Brain microvascular endothelial cell (primary cell): ENCODE measurements at regions not wholly inside any gene's neighbourhood (a gene's known extent, or its start where the extent isn't known, plus 50 kb on each side); places are given as distances from the start of the nearest gene placed in this dataset.

ENCODE experiments used
- DNase-seq: peaks from one replicate; pipeline ENCODE4 v3.0.0-alpha.2; 2020
- H3K27ac ChIP-seq: fragments of 250-450 bp; sonication (Bioruptor Pico); 2 replicates; pipeline ENCODE4 v1.5.1; 2020; ENCODE audit warnings: mild to moderate bottlenecking, moderate library complexity
- H3K27me3 ChIP-seq: fragments of 250-450 bp; sonication (Bioruptor Pico); replicated peaks from 2 replicates; pipeline ENCODE4 v1.5.1; 2020; ENCODE audit warnings: mild to moderate bottlenecking
- H3K36me3 ChIP-seq: fragments of 250-450 bp; sonication (Bioruptor Pico); replicated peaks from 2 replicates; pipeline ENCODE4 v1.5.1; 2020; ENCODE audit warnings: mild to moderate bottlenecking
- H3K4me3 ChIP-seq: 2 replicates; pipeline ENCODE4 v1.5.1; 2011; ENCODE audit warnings: low read depth, mild to moderate bottlenecking, control low read depth, low read length, moderate library complexity
- in situ Hi-C: cut with HindIII; loops from 2 replicates; pipeline ENCODE4 v1.10.0; 2017; ENCODE audit warnings: low sequenced_read_pairs, low pct_ligation_motif_present
- TF ChIP-seq, protein P1 (sequence below): IDR thresholded peaks from 2 replicates; pipeline ENCODE4 v1.5.1; 2011; ENCODE audit warnings: low read depth, mild to moderate bottlenecking, moderate library complexity, low read length, control low read depth, inconsistent platforms; ENCODE audit errors: missing control alignments

GRCh38 chr13:28560612-28561011 lies 65.7 kb upstream of the FLT1 start:
- H3K36me3 ChIP-seq, result no peaks in the 10 kb centered on the region
- no peak overlapping the region for H3K4me3 ChIP-seq
- H3K27me3 ChIP-seq, result no peaks in the 10 kb centered on the region
- no peak overlapping the region for H3K27ac ChIP-seq
- in situ Hi-C loops, result no loop called here
- DNase-seq, result no peak
- TF ChIP-seq, protein P1, sequence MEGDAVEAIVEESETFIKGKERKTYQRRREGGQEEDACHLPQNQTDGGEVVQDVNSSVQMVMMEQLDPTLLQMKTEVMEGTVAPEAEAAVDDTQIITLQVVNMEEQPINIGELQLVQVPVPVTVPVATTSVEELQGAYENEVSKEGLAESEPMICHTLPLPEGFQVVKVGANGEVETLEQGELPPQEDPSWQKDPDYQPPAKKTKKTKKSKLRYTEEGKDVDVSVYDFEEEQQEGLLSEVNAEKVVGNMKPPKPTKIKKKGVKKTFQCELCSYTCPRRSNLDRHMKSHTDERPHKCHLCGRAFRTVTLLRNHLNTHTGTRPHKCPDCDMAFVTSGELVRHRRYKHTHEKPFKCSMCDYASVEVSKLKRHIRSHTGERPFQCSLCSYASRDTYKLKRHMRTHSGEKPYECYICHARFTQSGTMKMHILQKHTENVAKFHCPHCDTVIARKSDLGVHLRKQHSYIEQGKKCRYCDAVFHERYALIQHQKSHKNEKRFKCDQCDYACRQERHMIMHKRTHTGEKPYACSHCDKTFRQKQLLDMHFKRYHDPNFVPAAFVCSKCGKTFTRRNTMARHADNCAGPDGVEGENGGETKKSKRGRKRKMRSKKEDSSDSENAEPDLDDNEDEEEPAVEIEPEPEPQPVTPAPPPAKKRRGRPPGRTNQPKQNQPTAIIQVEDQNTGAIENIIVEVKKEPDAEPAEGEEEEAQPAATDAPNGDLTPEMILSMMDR, result no peak

- Histone ChIP-seq H3K27ac (no peak overlapping the region), H3K27me3 (no peaks in the 10 kb centered on the region), H3K4me3 (no peak overlapping the region), H3K36me3 (no peaks in the 10 kb centered on the region)
- TF ChIP-seq, protein P1, result no peak
- DNase-seq, result no peak
- in situ Hi-C loops, result no loop called here
Measured at GRCh38 chr13:28559636-28560259, 64.8 kb upstream of the FLT1 start.

GRCh38 chr13:28558567-28558966 lies 63.6 kb upstream of the FLT1 start:
- DNase-seq, result peak; percentile 45
- in situ Hi-C loops, result no loop called here
- no peak overlapping the region for H3K4me3 ChIP-seq
- TF ChIP-seq, protein P1, result no peak
- H3K27me3 ChIP-seq, result no peaks in the 10 kb centered on the region
- no peaks in the 10 kb centered on the region for H3K36me3 ChIP-seq
- H3K27ac ChIP-seq, result peak overlapping the region; percentile 86

DNA sequence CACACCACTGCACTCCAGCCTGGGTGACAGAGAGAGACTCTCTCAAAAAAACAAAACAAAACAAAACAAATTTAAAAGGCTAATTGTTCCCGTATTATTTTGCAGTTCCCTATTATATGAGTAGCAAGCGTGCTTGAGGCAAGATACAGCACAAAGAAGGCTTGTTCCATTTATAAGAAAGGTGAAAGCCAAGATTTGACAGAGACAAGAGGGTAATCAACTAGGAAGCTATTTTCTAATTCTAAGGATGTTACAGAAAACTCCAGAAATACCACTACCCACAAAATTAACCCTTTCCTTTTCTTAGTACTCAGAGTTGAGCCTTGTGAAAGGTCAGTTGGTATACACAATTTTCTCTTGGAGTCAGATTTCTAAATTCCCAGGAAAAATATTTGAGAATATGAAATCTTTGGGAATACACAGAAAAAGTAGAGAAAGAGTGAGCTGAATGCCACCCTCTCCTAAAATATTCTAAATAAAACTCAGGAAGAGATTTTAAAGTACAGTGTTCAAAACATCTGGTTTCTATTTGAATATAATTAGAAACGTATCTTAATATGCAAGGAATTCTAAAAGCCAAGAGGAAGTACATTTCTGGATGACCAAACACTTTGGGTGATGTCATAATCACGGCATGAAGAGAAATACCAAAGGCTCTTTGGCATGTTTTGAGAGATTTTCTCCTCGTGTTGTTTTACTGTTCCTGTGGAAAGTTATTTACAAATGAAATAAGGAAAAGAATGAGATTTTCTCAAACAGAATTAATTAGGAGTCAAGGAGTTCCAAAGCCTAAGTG lies 63.0 kb upstream of the FLT1 start:
- H3K36me3 ChIP-seq, result no peaks in the 10 kb centered on the region
- no peak overlapping the region for H3K4me3 ChIP-seq
- in situ Hi-C loops, result no loop called here
- TF ChIP-seq, protein P1, result no peak
- DNase-seq, result peak; percentile 74
- H3K27ac ChIP-seq, result peak overlapping the region; percentile 86
- no peaks in the 10 kb centered on the region for H3K27me3 ChIP-seq

DNA sequence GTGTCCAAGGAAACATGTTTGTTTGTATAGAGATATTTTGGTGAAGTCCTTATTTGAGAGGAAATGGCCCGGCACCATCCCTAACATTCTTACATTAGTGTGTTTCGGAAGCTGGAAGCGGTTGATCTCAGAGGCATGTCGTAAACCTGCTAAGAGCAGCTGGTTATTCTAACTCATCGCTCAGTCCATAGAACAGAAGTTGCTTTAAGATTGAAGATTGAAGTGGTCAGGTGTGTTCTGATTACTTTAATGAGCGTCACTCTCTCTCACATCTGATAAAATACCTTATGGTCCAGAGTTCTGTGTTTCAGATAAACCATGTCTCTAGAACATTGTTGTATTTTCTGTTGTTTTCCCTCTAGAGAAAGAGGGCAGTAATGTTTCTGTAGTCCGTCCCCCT lies 60.2 kb upstream of the FLT1 start:
- Histone ChIP-seq H3K4me3 (no peak overlapping the region), H3K36me3 (no peaks in the 10 kb centered on the region), H3K27ac (no peak overlapping the region), H3K27me3 (no peaks in the 10 kb centered on the region)
- TF ChIP-seq, protein P1, result no peak
- in situ Hi-C loops, result no loop called here
- no peak for DNase-seq
